T-helper 1 cell treated with Interleukin-12 subunit alpha and Interleukin-12 subunit beta and Interleukin-4 antibody, amounts not matched to agents 30 μg/mL and 1 μg/mL, for 36 hours (primary cell): ENCODE measurements at regions not wholly inside any gene's neighbourhood (a gene's known extent, or its start where the extent isn't known, plus 50 kb on each side); places are given as distances from the start of the nearest gene placed in this dataset.

ENCODE experiments used
- H3K27ac Mint-ChIP-seq: one replicate; pipeline ENCODE4 v1.8.0; 2021; ENCODE audit warnings: mild to moderate bottlenecking, mixed read lengths
- H3K27me3 Mint-ChIP-seq: one replicate; pipeline ENCODE4 v1.8.0; 2021; ENCODE audit warnings: low read depth, mixed read lengths
- H3K36me3 Mint-ChIP-seq: one replicate; pipeline ENCODE4 v1.8.0; 2021; ENCODE audit warnings: low read depth, mixed read lengths
- H3K4me1 Mint-ChIP-seq: one replicate; pipeline ENCODE4 v1.8.0; 2021; ENCODE audit warnings: low read depth, mixed read lengths
- H3K4me3 Mint-ChIP-seq: one replicate; pipeline ENCODE4 v1.8.0; 2021; ENCODE audit warnings: mild to moderate bottlenecking, moderate library complexity, mixed read lengths
- H3K9me3 Mint-ChIP-seq: one replicate; pipeline ENCODE4 v1.8.0; 2021; ENCODE audit warnings: mixed read lengths

DNA sequence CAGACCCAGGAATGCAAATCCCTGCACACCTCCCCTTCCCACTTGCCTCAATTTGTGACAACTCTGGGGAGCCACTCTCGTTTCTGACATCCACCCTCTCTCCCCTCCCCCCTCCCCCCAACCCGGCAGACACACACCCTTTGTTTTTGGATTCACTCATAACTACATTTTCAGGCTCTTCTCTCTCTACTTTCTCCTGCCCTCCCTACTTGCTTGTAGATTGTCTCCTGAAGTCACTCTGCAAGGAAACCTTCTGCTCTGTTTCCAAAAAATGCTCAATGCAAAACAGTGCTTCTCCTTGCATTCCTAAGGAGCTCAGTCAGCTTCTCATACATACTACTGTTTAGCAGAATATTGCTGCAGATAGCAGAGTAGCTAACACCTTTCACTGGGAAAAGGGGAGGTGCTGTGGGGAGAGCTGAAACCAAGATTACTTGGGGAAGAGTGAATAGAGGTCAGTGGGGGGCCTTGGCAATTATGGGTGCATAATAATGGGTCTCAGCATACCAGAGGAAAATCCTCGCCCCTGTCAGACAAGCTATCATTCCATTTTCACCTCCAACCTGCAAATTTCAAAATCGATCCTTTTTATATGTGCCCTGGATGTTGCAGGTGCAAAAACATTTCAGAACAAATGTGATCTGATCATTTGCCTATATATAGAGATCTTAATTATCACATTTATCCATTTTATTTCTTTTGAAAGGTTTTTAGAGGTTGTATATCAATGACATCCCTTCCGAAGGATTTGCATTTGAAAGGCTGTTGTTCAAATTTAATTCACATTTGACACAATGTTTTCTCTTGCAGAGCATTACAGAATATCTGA lies 1860.7 kb upstream of the WWC1 start:
- no peaks in the 10 kb centered on the region for H3K4me1 Mint-ChIP-seq

DNA sequence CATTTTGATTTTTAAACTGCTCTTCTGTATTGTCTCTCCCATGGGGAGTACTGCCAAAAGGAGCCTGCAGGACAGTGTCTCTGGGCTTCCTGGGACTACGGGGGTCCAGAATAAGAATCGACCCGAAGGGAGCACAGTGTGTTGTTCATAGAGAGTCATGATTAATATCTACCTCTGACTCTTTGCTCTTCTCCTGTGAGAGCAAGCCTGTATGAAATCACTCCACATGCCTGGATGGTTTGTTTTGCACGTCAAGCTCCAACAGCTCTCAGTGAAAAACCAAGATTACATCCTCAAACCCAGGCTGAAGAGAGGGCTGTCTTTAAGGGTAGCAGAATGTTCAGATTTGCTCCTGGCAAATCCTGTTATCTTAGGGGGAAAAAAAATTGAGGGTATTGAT lies 1860.0 kb upstream of the WWC1 start:
- peaks cover 24% of the 10 kb centered on the region for H3K9me3 Mint-ChIP-seq
- no peaks in the 10 kb centered on the region for H3K4me1 Mint-ChIP-seq
- H3K27ac Mint-ChIP-seq = no peak overlapping the region
- no peaks in the 10 kb centered on the region for H3K27me3 Mint-ChIP-seq
- no peak overlapping the region for H3K4me3 Mint-ChIP-seq
- H3K36me3 Mint-ChIP-seq = no peaks in the 10 kb centered on the region

More for the DNA sequence above, 1860.7 kb upstream of the WWC1 start:
- Mint-ChIP-seq H3K4me3 (no peak overlapping the region), H3K9me3 (peaks cover 24% of the 10 kb centered on the region), H3K27ac (no peak overlapping the region), H3K27me3 (no peaks in the 10 kb centered on the region), H3K36me3 (no peaks in the 10 kb centered on the region)

- Mint-ChIP-seq H3K4me3 (no peak overlapping the region), H3K36me3 (no peaks in the 10 kb centered on the region), H3K9me3 (peaks cover 12% of the 10 kb centered on the region), H3K4me1 (no peaks in the 10 kb centered on the region), H3K27ac (no peak overlapping the region), H3K27me3 (no peaks in the 10 kb centered on the region)
These were observed 1857.8 kb upstream of the WWC1 start for GRCh38 chr5:166433679-166434078.

GRCh38 chr5:166436872-166437271 lies 1854.6 kb upstream of the WWC1 start:
- Mint-ChIP-seq H3K4me1 (no peaks in the 10 kb centered on the region), H3K9me3 (peaks cover 19% of the 10 kb centered on the region), H3K27ac (no peak overlapping the region), H3K4me3 (no peak overlapping the region), H3K27me3 (no peaks in the 10 kb centered on the region), H3K36me3 (no peaks in the 10 kb centered on the region)

DNA sequence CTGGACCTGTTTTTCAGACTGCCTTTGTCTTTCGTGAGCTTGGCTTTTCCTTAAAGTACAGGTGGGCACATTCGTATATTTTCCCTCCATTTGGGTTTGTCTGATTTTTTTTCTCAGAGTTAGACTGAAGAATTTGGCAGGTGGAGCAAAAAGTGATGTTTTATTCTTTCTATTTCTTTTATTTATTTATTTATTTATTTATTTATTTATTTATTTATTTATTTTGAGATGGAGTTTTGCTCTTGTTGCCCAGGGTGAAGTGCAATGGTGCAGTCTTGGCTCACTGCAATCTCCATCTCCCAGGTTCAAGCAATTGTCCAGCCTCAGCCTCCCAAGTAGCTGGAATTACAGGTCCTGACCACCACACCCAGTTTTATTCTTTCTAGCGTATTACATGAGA lies 1805.1 kb upstream of the WWC1 start:
- Mint-ChIP-seq H3K36me3 (no peaks in the 10 kb centered on the region), H3K27me3 (no peaks in the 10 kb centered on the region), H3K9me3 (peaks cover 22% of the 10 kb centered on the region), H3K27ac (no peak overlapping the region), H3K4me1 (no peaks in the 10 kb centered on the region), H3K4me3 (no peak overlapping the region)

DNA sequence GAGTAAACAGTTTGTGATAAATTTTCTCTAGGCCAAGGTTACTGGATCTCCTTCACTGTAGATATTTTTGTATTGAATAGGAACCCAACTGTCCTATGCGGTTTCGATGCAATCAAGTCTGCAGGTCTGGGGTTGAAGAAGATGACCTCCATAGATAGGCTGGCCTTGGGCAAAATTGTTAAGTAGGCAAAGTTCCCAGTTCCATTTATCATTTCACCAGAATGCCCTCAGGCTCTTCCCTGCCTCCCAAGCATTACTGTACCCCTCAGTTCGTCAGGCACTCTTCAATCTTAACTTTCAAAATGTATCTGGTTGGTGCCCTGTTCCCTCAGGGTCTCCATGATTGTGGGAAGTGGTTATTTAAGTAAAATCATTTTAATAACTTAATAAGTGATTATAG lies 1802.9 kb upstream of the WWC1 start:
- Mint-ChIP-seq H3K4me3 (no peak overlapping the region), H3K9me3 (peaks cover 19% of the 10 kb centered on the region), H3K27ac (no peak overlapping the region), H3K36me3 (no peaks in the 10 kb centered on the region), H3K4me1 (no peaks in the 10 kb centered on the region), H3K27me3 (no peaks in the 10 kb centered on the region)

GRCh38 chr5:166493040-166493439 lies 1798.4 kb upstream of the WWC1 start:
- Mint-ChIP-seq H3K27me3 (no peaks in the 10 kb centered on the region), H3K4me1 (no peaks in the 10 kb centered on the region), H3K9me3 (peaks cover 4% of the 10 kb centered on the region), H3K4me3 (no peak overlapping the region), H3K36me3 (no peaks in the 10 kb centered on the region), H3K27ac (no peak overlapping the region)

GRCh38 chr5:166493612-166494011 lies 1797.8 kb upstream of the WWC1 start:
- no peak overlapping the region for H3K4me3 Mint-ChIP-seq
- H3K27ac Mint-ChIP-seq = no peak overlapping the region
- no peaks in the 10 kb centered on the region for H3K27me3 Mint-ChIP-seq
- no peaks in the 10 kb centered on the region for H3K4me1 Mint-ChIP-seq
- peaks cover 4% of the 10 kb centered on the region for H3K9me3 Mint-ChIP-seq
- no peaks in the 10 kb centered on the region for H3K36me3 Mint-ChIP-seq

DNA sequence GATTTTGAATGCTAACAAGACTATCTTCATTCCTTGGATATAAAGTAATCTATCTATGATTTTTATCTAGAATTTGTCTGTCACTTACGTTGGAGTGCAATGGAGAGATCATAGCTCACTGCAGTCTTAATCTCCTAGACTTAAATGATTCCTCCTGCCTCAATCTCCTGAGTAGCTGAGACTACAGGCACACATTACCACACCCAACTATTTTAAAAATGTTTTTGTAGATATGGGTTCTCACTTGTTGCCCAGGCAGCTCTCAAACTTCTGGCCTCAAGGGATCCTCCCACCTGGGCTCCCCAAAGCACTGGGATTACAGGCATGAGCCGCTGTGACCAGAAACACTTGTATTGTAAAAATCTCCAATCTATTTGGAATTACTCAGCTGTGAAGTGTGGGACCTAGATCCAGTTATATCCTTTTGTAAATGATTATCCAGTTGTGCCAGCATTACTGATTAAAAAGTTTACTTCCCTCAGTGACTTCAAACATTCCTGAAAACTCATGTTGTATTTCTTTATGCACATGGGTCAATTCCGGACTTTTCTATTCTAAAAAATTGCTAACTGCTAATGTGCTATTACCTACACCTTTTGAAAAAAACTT lies 1793.8 kb upstream of the WWC1 start:
- no peak overlapping the region for H3K4me3 Mint-ChIP-seq
- H3K27me3 Mint-ChIP-seq = no peaks in the 10 kb centered on the region
- peaks cover 18% of the 10 kb centered on the region for H3K9me3 Mint-ChIP-seq
- no peaks in the 10 kb centered on the region for H3K4me1 Mint-ChIP-seq
- no peaks in the 10 kb centered on the region for H3K36me3 Mint-ChIP-seq
- H3K27ac Mint-ChIP-seq = no peak overlapping the region

DNA sequence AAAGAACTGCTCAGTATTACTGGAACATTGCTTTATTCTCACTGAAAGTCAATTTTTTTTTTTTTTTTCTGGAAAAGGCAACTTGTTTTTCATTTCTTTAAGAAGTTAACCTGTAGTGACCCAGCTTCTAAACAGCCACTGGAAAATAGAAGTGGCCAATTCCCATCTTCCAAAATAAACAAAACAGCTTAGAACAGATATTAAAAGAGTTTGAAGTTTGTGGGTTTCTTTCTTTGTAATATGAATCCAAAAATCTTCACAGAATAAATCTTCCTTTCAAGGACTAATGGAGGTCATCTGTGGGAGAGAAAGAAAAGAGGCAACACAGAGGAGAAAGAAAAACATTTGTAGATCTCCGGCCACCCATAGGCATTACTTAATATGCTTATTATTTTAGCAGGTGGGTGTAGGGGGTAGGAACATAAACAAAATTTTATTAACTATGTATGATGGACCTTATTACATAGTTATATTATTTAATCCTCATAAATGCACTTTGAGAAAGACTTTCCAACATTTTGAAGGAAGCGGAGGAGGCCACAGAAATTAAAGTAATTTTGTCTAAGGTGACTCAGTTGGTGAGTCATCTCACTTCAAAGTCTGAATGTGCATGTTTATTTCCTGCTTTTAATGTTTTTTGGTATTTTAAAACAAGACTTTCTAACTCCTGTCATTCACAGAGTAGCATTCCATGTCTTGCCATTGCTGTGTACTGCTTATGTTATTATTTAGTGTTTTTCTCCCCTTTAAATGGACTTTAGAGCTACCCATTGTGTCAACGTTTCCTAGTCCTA lies 1791.8 kb upstream of the WWC1 start:
- Mint-ChIP-seq H3K36me3 (no peaks in the 10 kb centered on the region), H3K27ac (no peak overlapping the region), H3K27me3 (no peaks in the 10 kb centered on the region), H3K9me3 (peaks cover 18% of the 10 kb centered on the region), H3K4me3 (no peak overlapping the region), H3K4me1 (no peaks in the 10 kb centered on the region)

- no peak overlapping the region for H3K27ac Mint-ChIP-seq
- H3K4me3 Mint-ChIP-seq = no peak overlapping the region
- no peaks in the 10 kb centered on the region for H3K27me3 Mint-ChIP-seq
- H3K36me3 Mint-ChIP-seq = no peaks in the 10 kb centered on the region
- no peaks in the 10 kb centered on the region for H3K4me1 Mint-ChIP-seq
- H3K9me3 Mint-ChIP-seq = peaks cover 21% of the 10 kb centered on the region
These were observed 1787.9 kb upstream of the WWC1 start for GRCh38 chr5:166503506-166503905.

DNA sequence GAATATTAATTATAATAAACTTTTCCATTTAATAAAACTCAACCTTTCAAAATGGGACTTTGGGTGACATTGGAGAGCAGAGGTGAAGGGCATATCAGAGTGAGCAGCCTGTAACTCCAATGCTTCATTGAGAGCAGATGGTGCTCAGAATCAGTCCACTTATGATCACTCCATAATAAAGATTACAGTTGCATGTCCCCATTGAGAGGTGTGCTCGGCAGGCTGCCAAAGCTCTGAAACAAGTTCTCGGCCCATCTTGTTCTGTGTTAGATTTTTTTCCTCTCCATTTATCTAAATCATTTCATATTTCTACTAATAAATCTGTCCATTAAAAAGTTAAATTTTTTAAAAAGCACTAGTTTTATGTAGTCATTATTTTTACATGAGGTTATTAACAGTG lies 1786.4 kb upstream of the WWC1 start:
- H3K36me3 Mint-ChIP-seq = no peaks in the 10 kb centered on the region
- no peaks in the 10 kb centered on the region for H3K4me1 Mint-ChIP-seq
- no peak overlapping the region for H3K4me3 Mint-ChIP-seq
- no peak overlapping the region for H3K27ac Mint-ChIP-seq
- H3K9me3 Mint-ChIP-seq = peaks cover 16% of the 10 kb centered on the region
- no peaks in the 10 kb centered on the region for H3K27me3 Mint-ChIP-seq

DNA sequence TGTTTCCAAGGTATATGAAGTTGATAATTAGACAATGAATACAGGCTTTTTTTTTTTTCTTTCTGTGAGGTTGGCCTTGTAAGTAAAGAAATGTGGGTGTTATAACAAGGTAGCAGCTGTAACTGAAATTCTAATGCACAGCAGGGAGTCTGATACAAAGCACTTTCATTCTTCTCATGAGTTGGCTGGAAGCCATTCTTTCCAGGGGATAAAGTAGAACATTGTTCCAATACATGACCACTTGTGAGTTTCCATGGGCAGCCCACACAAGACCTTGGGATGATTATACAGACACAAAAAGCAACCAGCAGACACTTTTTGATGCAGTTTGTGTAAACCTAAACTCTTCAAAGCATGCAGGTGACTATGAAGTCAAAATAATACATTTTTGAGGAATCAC lies 1785.9 kb upstream of the WWC1 start:
- Mint-ChIP-seq H3K27ac (no peak overlapping the region), H3K27me3 (no peaks in the 10 kb centered on the region), H3K9me3 (peaks cover 14% of the 10 kb centered on the region), H3K4me3 (no peak overlapping the region), H3K4me1 (no peaks in the 10 kb centered on the region), H3K36me3 (no peaks in the 10 kb centered on the region)

DNA sequence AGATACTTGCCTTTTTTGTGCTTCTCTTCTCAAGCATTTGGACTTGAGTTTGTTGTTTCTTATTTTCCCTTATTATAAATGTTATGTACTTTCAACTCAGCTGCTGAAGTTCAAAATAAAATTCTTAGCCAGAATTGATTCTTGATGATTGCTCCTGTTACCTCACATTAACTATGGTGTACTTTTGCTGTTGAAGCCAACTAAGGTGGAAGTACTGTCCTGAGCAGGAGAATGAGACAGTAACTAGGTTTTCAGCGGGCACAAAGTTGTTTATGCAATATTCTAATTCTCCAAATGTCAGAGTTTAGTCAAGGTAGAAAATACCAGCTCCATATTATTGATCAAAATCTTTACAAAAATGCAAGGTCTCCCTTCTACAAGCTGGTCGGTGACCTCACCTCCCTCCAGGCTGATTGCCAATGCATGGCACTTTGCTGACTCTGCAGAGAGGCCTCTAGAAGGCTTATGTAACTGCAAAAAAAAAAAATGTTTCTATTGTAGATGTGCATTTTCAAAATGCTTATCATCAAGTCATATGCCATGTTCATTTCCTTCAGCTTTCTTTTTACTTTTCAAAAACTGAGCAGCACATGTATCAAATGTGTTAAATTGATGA lies 1783.5 kb upstream of the WWC1 start:
- H3K36me3 Mint-ChIP-seq = no peaks in the 10 kb centered on the region
- H3K4me1 Mint-ChIP-seq = no peaks in the 10 kb centered on the region
- H3K4me3 Mint-ChIP-seq = no peak overlapping the region
- no peaks in the 10 kb centered on the region for H3K27me3 Mint-ChIP-seq
- peaks cover 6% of the 10 kb centered on the region for H3K9me3 Mint-ChIP-seq
- no peak overlapping the region for H3K27ac Mint-ChIP-seq
